Ishikawa (cell line): ENCODE measurements at regions not wholly inside any gene's neighbourhood (a gene's known extent, or its start where the extent isn't known, plus 50 kb on each side); places are given as distances from the start of the nearest gene placed in this dataset.

Source experiments
- CEBPB ChIP-seq: IDR thresholded peaks from 2 replicates; pipeline ENCODE4 v1.6.1; 2012
- CREB1 ChIP-seq: IDR thresholded peaks from 2 replicates; pipeline ENCODE4 v1.6.1; 2012; ENCODE audit warnings: low read depth
- EGR1 ChIP-seq: IDR thresholded peaks from 2 replicates; pipeline ENCODE4 v1.6.1; 2012
- EP300 ChIP-seq: IDR thresholded peaks from 2 replicates; pipeline ENCODE4 v1.6.1; 2012; ENCODE audit warnings: borderline replicate concordance
- FOXM1 ChIP-seq: IDR thresholded peaks from 2 replicates; pipeline ENCODE4 v1.6.1; 2012; ENCODE audit warnings: low read depth, borderline replicate concordance
- MAX ChIP-seq: IDR thresholded peaks from 2 replicates; pipeline ENCODE4 v1.6.1; 2012
- NFIC ChIP-seq: IDR thresholded peaks from 2 replicates; pipeline ENCODE4 v1.6.1; 2012
- TAF1 ChIP-seq: IDR thresholded peaks from 2 replicates; pipeline ENCODE4 v1.6.1; 2012; ENCODE audit warnings: low read depth, mild to moderate bottlenecking
- TEAD4 ChIP-seq: IDR thresholded peaks from 2 replicates; pipeline ENCODE4 v1.6.1; 2012
- USF1 ChIP-seq: IDR thresholded peaks from 2 replicates; pipeline ENCODE4 v1.6.1; 2012
- YY1 ChIP-seq: IDR thresholded peaks from 2 replicates; pipeline ENCODE4 v1.6.1; 2012; ENCODE audit warnings: low read depth

GRCh38 chr20:17795501-17796071 lies 95.8 kb downstream of the BANF2 start:
- no peak for TF ChIP-seq MAX
- TF ChIP-seq CREB1: no peak
- TF ChIP-seq USF1: no peak
- no peak for TF ChIP-seq FOXM1
- no peak for TF ChIP-seq EGR1
- TF ChIP-seq TAF1: no peak
- TF ChIP-seq EP300: no peak
- no peak for TF ChIP-seq NFIC
- TF ChIP-seq CEBPB: no peak
- TF ChIP-seq TEAD4: no peak
- no peak for TF ChIP-seq YY1
